Duodenal mucosa (tissue), 2 donors: ENCODE measurements at regions not wholly inside any gene's neighbourhood (a gene's known extent, or its start where the extent isn't known, plus 50 kb on each side); places are given as distances from the start of the nearest gene placed in this dataset.

Experiments
- H3K27ac ChIP-seq: one replicate; pipeline ENCODE4 v1.7.0; 2013; ENCODE audit warnings: low read depth, low read length
- H3K27me3 ChIP-seq, 2 donors: one replicate each; pipeline ENCODE4 v1.7.0; 2013; ENCODE audit warnings: low read length in 2 of 2, control low read depth in 1 of 2; ENCODE audit not compliant: insufficient read depth in 2 of 2, control insufficient read depth in 1 of 2
- H3K36me3 ChIP-seq, 2 donors: one replicate each; pipeline ENCODE4 v1.7.0; 2013; ENCODE audit warnings: low read length in 2 of 2, control low read depth in 1 of 2; ENCODE audit not compliant: insufficient read depth in 2 of 2, control insufficient read depth in 1 of 2
- H3K4me1 ChIP-seq, 2 donors: one replicate each; pipeline ENCODE4 v1.7.0; 2013; ENCODE audit warnings: low read length in 2 of 2, control low read depth in 1 of 2; ENCODE audit not compliant: insufficient read depth in 2 of 2, control insufficient read depth in 1 of 2
- H3K4me3 ChIP-seq, 2 donors: one replicate each; pipeline ENCODE4 v1.7.0; 2013; ENCODE audit warnings: low read length in 2 of 2, low read depth in 1 of 2
- H3K9ac ChIP-seq, 2 donors: one replicate each; pipeline ENCODE4 v1.7.0; 2013; ENCODE audit warnings: low read length in 2 of 2, low read depth in 1 of 2
- H3K9me3 ChIP-seq, 2 donors: one replicate each; pipeline ENCODE4 v1.7.0; 2013; ENCODE audit warnings: low read length in 2 of 2, control low read depth in 1 of 2; ENCODE audit not compliant: control insufficient read depth in 1 of 2

GRCh38 chrX:109856974-109857373, 123.9 kb upstream of the ACSL4 start:
- H3K4me3 ChIP-seq: no peak overlapping the region
- H3K9me3 ChIP-seq: no peaks in the 10 kb centered on the region
- H3K27ac ChIP-seq: no peak overlapping the region
- H3K36me3 ChIP-seq: no peaks in the 10 kb centered on the region
- H3K4me1 ChIP-seq: no peaks in the 10 kb centered on the region
- H3K27me3 ChIP-seq: no peaks in the 10 kb centered on the region
- H3K9ac ChIP-seq: no peak overlapping the region

GRCh38 chrX:109857584-109858228, 124.6 kb upstream of the ACSL4 start:
- H3K27ac ChIP-seq: no peak overlapping the region
- H3K9ac ChIP-seq: no peak overlapping the region
- H3K36me3 ChIP-seq: no peaks in the 10 kb centered on the region
- no peaks in the 10 kb centered on the region for H3K9me3 ChIP-seq
- no peaks in the 10 kb centered on the region for H3K4me1 ChIP-seq
- H3K4me3 ChIP-seq: no peak overlapping the region
- H3K27me3 ChIP-seq: no peaks in the 10 kb centered on the region

- H3K27me3 ChIP-seq: no peaks in the 10 kb centered on the region
- H3K4me1 ChIP-seq: no peaks in the 10 kb centered on the region
- H3K9me3 ChIP-seq: no peaks in the 10 kb centered on the region
- no peak overlapping the region for H3K27ac ChIP-seq
- no peak overlapping the region for H3K9ac ChIP-seq
- H3K36me3 ChIP-seq: no peaks in the 10 kb centered on the region
- no peak overlapping the region for H3K4me3 ChIP-seq
Measured at GRCh38 chrX:109858602-109859341, 125.7 kb upstream of the ACSL4 start.

- no peak overlapping the region for H3K4me3 ChIP-seq
- no peaks in the 10 kb centered on the region for H3K4me1 ChIP-seq
- no peak overlapping the region for H3K27ac ChIP-seq
- no peaks in the 10 kb centered on the region for H3K27me3 ChIP-seq
- H3K9me3 ChIP-seq: no peaks in the 10 kb centered on the region
- no peak overlapping the region for H3K9ac ChIP-seq
- no peaks in the 10 kb centered on the region for H3K36me3 ChIP-seq
Measured at GRCh38 chrX:109859651-109860050, 126.6 kb upstream of the ACSL4 start.

- Histone ChIP-seq H3K27ac (no peak overlapping the region), H3K9me3 (no peaks in the 10 kb centered on the region), H3K36me3 (no peaks in the 10 kb centered on the region), H3K9ac (no peak overlapping the region), H3K4me1 (no peaks in the 10 kb centered on the region), H3K27me3 (no peaks in the 10 kb centered on the region), H3K4me3 (no peak overlapping the region)
Measured at GRCh38 chrX:109862433-109862832, 129.4 kb upstream of the ACSL4 start.

GRCh38 chrX:109863811-109864210, 130.8 kb upstream of the ACSL4 start:
- Histone ChIP-seq H3K27me3 (no peaks in the 10 kb centered on the region), H3K36me3 (no peaks in the 10 kb centered on the region), H3K4me1 (no peaks in the 10 kb centered on the region)

GRCh38 chrX:109871121-109871888, 131.6 kb upstream of the TMEM164 start:
- Histone ChIP-seq H3K9ac (no peak overlapping the region), H3K4me3 (no peak overlapping the region), H3K36me3 (no peaks in the 10 kb centered on the region), H3K27ac (no peak overlapping the region), H3K4me1 (no peaks in the 10 kb centered on the region), H3K27me3 (no peaks in the 10 kb centered on the region), H3K9me3 (no peaks in the 10 kb centered on the region)

More at GRCh38 chrX:109863811-109864210, 130.8 kb upstream of the ACSL4 start:
- H3K4me3 ChIP-seq: no peak overlapping the region
- no peaks in the 10 kb centered on the region for H3K9me3 ChIP-seq
- no peak overlapping the region for H3K27ac ChIP-seq
- no peak overlapping the region for H3K9ac ChIP-seq

- no peak overlapping the region for H3K9ac ChIP-seq
- no peaks in the 10 kb centered on the region for H3K4me1 ChIP-seq
- H3K4me3 ChIP-seq: no peak overlapping the region
- no peaks in the 10 kb centered on the region for H3K36me3 ChIP-seq
- H3K9me3 ChIP-seq: no peaks in the 10 kb centered on the region
- no peaks in the 10 kb centered on the region for H3K27me3 ChIP-seq
- no peak overlapping the region for H3K27ac ChIP-seq
Measured at GRCh38 chrX:109872021-109872732, 130.7 kb upstream of the TMEM164 start.

- Histone ChIP-seq H3K27ac (no peak overlapping the region), H3K36me3 (no peaks in the 10 kb centered on the region), H3K9ac (no peak overlapping the region), H3K27me3 (no peaks in the 10 kb centered on the region), H3K4me3 (no peak overlapping the region), H3K4me1 (no peaks in the 10 kb centered on the region), H3K9me3 (no peaks in the 10 kb centered on the region)
Measured at GRCh38 chrX:109873574-109873973, 129.3 kb upstream of the TMEM164 start.

GRCh38 chrX:109873983-109874382, 128.9 kb upstream of the TMEM164 start:
- no peaks in the 10 kb centered on the region for H3K36me3 ChIP-seq
- no peak overlapping the region for H3K4me3 ChIP-seq
- no peak overlapping the region for H3K9ac ChIP-seq
- no peaks in the 10 kb centered on the region for H3K27me3 ChIP-seq
- H3K9me3 ChIP-seq: no peaks in the 10 kb centered on the region
- peaks cover 0 to under 1% of the 10 kb centered on the region in 2 donors for H3K4me1 ChIP-seq
- no peak overlapping the region for H3K27ac ChIP-seq
